Adrenal gland (tissue), 9 donors: ENCODE measurements at regions not wholly inside any gene's neighbourhood (a gene's known extent, or its start where the extent isn't known, plus 50 kb on each side); places are given as distances from the start of the nearest gene placed in this dataset.
A peak's percentile ranks its signal among the peaks of the same experiment; 100 is the strongest.

ENCODE experiments used
- DNase-seq, 7 donors: peaks; one replicate each; pipeline ENCODE4 v3.0.0-alpha.2; 2019 to 2020
- H3K27ac ChIP-seq, 5 donors: fragments of 200-600 bp; sonication (generic) in 4 of 5; 1 replicate in 3 of 5; 2 replicates in 2 of 5; pipeline versions ENCODE4 v1.5.1 to v1.8.0; 2016 to 2020; ENCODE audit warnings: mild to moderate bottlenecking in 1 of 5
- H3K27me3 ChIP-seq: fragments of 200-600 bp; 2 replicates; pipeline ENCODE4 v1.8.0; 2021
- H3K36me3 ChIP-seq, 2 donors: fragments of 200-600 bp; replicated peaks in 1 of 2; 1 replicate in 1 of 2; 2 replicates in 1 of 2; pipeline versions ENCODE4 v1.5.1 to v1.8.0; 2018 to 2022
- H3K4me1 ChIP-seq, 2 donors: fragments of 200-600 bp; replicated peaks in 1 of 2; 1 replicate in 1 of 2; 2 replicates in 1 of 2; pipeline versions ENCODE4 v1.5.1 to v1.8.0; 2018 to 2021
- H3K4me3 ChIP-seq, 4 donors: fragments of 200-600 bp; sonication (generic) in 3 of 4; one replicate each; pipeline ENCODE4 v1.5.1; 2016 to 2018
- H3K9me3 ChIP-seq, 3 donors: fragments of 200-600 bp; sonication (generic) in 1 of 3; replicated peaks in 1 of 3; 1 replicate in 2 of 3; 2 replicates in 1 of 3; pipeline versions ENCODE4 v1.5.1 to v1.8.0; 2016 to 2021
- CTCF ChIP-seq, 6 experiments: fragments of 450-650 bp in 4 of 6; fragments of 200-600 bp in 2 of 6; sonication (generic) in 1 of 6; IDR thresholded peaks; 1 replicate in 5 of 6; 2 replicates in 1 of 6; pipeline versions ENCODE4 v1.5.1 to v1.8.0; 2016 to 2021; ENCODE audit warnings: antibody characterized with exemption in 6 of 6, mild to moderate bottlenecking in 2 of 6, moderate library complexity in 1 of 6
- POLR2A ChIP-seq, 2 donors: fragments of 450-650 bp; IDR thresholded peaks; one replicate each; pipeline ENCODE4 v1.6.1; 2017; ENCODE audit warnings: antibody characterized with exemption in 2 of 2, mild to moderate bottlenecking in 2 of 2, moderate library complexity in 1 of 2
- WGBS, 4 donors: extraction: QIAGEN DNeasy Blood & Tissue Kit in 2 of 4; methylation state at CpG; one replicate each; pipeline versions ENCODE4 v1.1.5 to v1.1.7; 2013 to 2017; 5-methylcytosine and 5-hydroxymethylcytosine counted together
- intact Hi-C, 2 donors: fragments of 100-400 bp; cut with DNase I; formaldehyde crosslinking; loops; one replicate each; pipeline versions ENCODE4 v1.14.1 to v1.15.0; 2022 to 2023
- donor health status: healthy with polysubstance abuse.
- donor health status: Bipolar disorder and iron deficiency.
- donor health status: DM: yes; HTN: yes; CAD: no.
- donor health status: DM: no; HTN: no; CAD: no.
- donor health status: DM: no; HTN: no; CAD: no.

- TF ChIP-seq CTCF (IDR thresholded peaks at IDR 0.05) (no peak), POLR2A (IDR thresholded peaks at IDR 0.05) (no peak)
- Histone ChIP-seq H3K27ac (no peak overlapping the region), H3K4me1 (no peaks in the 10 kb centered on the region), H3K36me3 (no peaks in the 10 kb centered on the region), H3K4me3 (no peak overlapping the region), H3K27me3 (no peaks in the 10 kb centered on the region), H3K9me3 (no peaks in the 10 kb centered on the region)
- 84 to 92% (median 86%) methylated on average over 10 of the region's 10 CpGs for WGBS, 4 donors
- peak in 1 of 7 donors; percentile 9 for DNase-seq
- intact Hi-C loops = no loop called here
Observed at GRCh38 chr10:43946445-43946844, 297.8 kb upstream of the ZNF32 start.

GRCh38 chr10:43945908-43946307 is 297.2 kb upstream of the ZNF32 start:
- no peak overlapping the region for H3K4me3 ChIP-seq
- no peaks in the 10 kb centered on the region for H3K9me3 ChIP-seq
- H3K27me3 ChIP-seq = no peaks in the 10 kb centered on the region
- H3K27ac ChIP-seq = no peak overlapping the region
- TF ChIP-seq POLR2A (IDR thresholded peaks at IDR 0.05) (no peak), CTCF (IDR thresholded peaks at IDR 0.05) (no peak)
- WGBS, 4 donors = 84 to 92% (median 88%) methylated on average over 4 of the region's 4 CpGs
- peaks cover 0 to under 1% of the 10 kb centered on the region in 2 donors for H3K4me1 ChIP-seq
- H3K36me3 ChIP-seq = no peaks in the 10 kb centered on the region
- intact Hi-C loops = no loop called here
- peak in 2 of 7 donors; percentile 1 to 4 for DNase-seq

GRCh38 chr10:43945094-43945730 is 296.5 kb upstream of the ZNF32 start:
- peak overlapping the region in 1 of 5 donors; percentile 47 for H3K27ac ChIP-seq
- H3K36me3 ChIP-seq = no peaks in the 10 kb centered on the region
- no peaks in the 10 kb centered on the region for H3K9me3 ChIP-seq
- H3K27me3 ChIP-seq = no peaks in the 10 kb centered on the region
- TF ChIP-seq POLR2A (IDR thresholded peaks at IDR 0.05) = no peak
- no peak for TF ChIP-seq CTCF (IDR thresholded peaks at IDR 0.05)
- peaks cover 0 to 5% of the 10 kb centered on the region in 2 donors for H3K4me1 ChIP-seq
- intact Hi-C loops = no loop called here
- no peak overlapping the region for H3K4me3 ChIP-seq
- WGBS, 4 donors = 81 to 86% (median 83%) methylated on average over 8 of the region's 8 CpGs
- DNase-seq = peak in 3 of 7 donors; percentile 12 to 43 (median 16)

GRCh38 chr10:43944381-43945093 is 295.9 kb upstream of the ZNF32 start:
- no peaks in the 10 kb centered on the region for H3K36me3 ChIP-seq
- H3K27ac ChIP-seq = peak overlapping the region in 1 of 5 donors; percentile 47
- peak in 4 of 7 donors; percentile 2 to 14 (median 6) for DNase-seq
- WGBS, 4 donors = 50 to 58% (median 51%) methylated on average over 5 of the region's 5 CpGs
- TF ChIP-seq POLR2A (IDR thresholded peaks at IDR 0.05) = no peak
- no peaks in the 10 kb centered on the region for H3K9me3 ChIP-seq
- intact Hi-C loops = no loop called here
- H3K4me1 ChIP-seq = peaks cover 0 to 11% of the 10 kb centered on the region in 2 donors
- H3K4me3 ChIP-seq = no peak overlapping the region
- H3K27me3 ChIP-seq = no peaks in the 10 kb centered on the region
